ENCODE measurements at regions not wholly inside any gene's neighbourhood (a gene's known extent, or its start where the extent isn't known, plus 50 kb on each side); places are given as distances from the start of the nearest gene placed in this dataset.
"Not testable (repeated sequence)": the region's sequence is repeated elsewhere in the genome, so short reads cannot be mapped to it uniquely, and the experiment has no call there.

GRCh38 chr14:19659850-19660558, 53.7 kb downstream of the OR11H2 start:
- H3K27ac Mint-ChIP-seq (ENCODE audit: low read depth, unreplicated experiment); H3K4me3 Mint-ChIP-seq (ENCODE audit: unreplicated experiment); H3K9me3 Mint-ChIP-seq (ENCODE audit: unreplicated experiment); H3K36me3 Mint-ChIP-seq (ENCODE audit: insufficient read depth, unreplicated experiment); POLR2A ChIA-PET; H3K27me3 Mint-ChIP-seq (ENCODE audit: insufficient read depth, unreplicated experiment); CTCF ChIA-PET; DNase-seq (ENCODE audit: unreplicated experiment); H3K4me1 Mint-ChIP-seq (ENCODE audit: insufficient read depth, unreplicated experiment); intact Hi-C loops (cut with micrococcal nuclease); BruUV-seq (replicated peaks): not testable (repeated sequence)

GRCh38 chr14:19658706-19659105, 55.0 kb downstream of the OR11H2 start:
- H3K4me1 Mint-ChIP-seq (ENCODE audit: insufficient read depth, unreplicated experiment); DNase-seq (ENCODE audit: unreplicated experiment); intact Hi-C loops (cut with micrococcal nuclease); CTCF ChIA-PET; H3K36me3 Mint-ChIP-seq (ENCODE audit: insufficient read depth, unreplicated experiment); H3K27ac Mint-ChIP-seq (ENCODE audit: low read depth, unreplicated experiment); H3K9me3 Mint-ChIP-seq (ENCODE audit: unreplicated experiment); BruUV-seq (replicated peaks); H3K4me3 Mint-ChIP-seq (ENCODE audit: unreplicated experiment); POLR2A ChIA-PET; H3K27me3 Mint-ChIP-seq (ENCODE audit: insufficient read depth, unreplicated experiment): not testable (repeated sequence)

GRCh38 chr14:19638565-19638964, 75.1 kb downstream of the OR11H2 start:
- H3K36me3 Mint-ChIP-seq (ENCODE audit: insufficient read depth, unreplicated experiment); H3K9me3 Mint-ChIP-seq (ENCODE audit: unreplicated experiment); H3K4me3 Mint-ChIP-seq (ENCODE audit: unreplicated experiment); H3K27me3 Mint-ChIP-seq (ENCODE audit: insufficient read depth, unreplicated experiment); DNase-seq (ENCODE audit: unreplicated experiment); H3K4me1 Mint-ChIP-seq (ENCODE audit: insufficient read depth, unreplicated experiment); CTCF ChIA-PET; H3K27ac Mint-ChIP-seq (ENCODE audit: low read depth, unreplicated experiment); intact Hi-C loops (cut with micrococcal nuclease); BruUV-seq (replicated peaks); POLR2A ChIA-PET: not testable (repeated sequence)

- POLR2A ChIA-PET; H3K36me3 Mint-ChIP-seq (ENCODE audit: insufficient read depth, unreplicated experiment); CTCF ChIA-PET; H3K4me3 Mint-ChIP-seq (ENCODE audit: unreplicated experiment); BruUV-seq (replicated peaks); H3K27ac Mint-ChIP-seq (ENCODE audit: low read depth, unreplicated experiment); H3K9me3 Mint-ChIP-seq (ENCODE audit: unreplicated experiment); DNase-seq (ENCODE audit: unreplicated experiment); intact Hi-C loops (cut with micrococcal nuclease); H3K4me1 Mint-ChIP-seq (ENCODE audit: insufficient read depth, unreplicated experiment); H3K27me3 Mint-ChIP-seq (ENCODE audit: insufficient read depth, unreplicated experiment): not testable (repeated sequence)
Measured at GRCh38 chr14:19638042-19638322, 75.7 kb downstream of the OR11H2 start.

GRCh38 chr14:19637285-19638041, 76.2 kb downstream of the OR11H2 start:
- H3K27me3 Mint-ChIP-seq (ENCODE audit: insufficient read depth, unreplicated experiment); intact Hi-C loops (cut with micrococcal nuclease); CTCF ChIA-PET; H3K4me1 Mint-ChIP-seq (ENCODE audit: insufficient read depth, unreplicated experiment); H3K36me3 Mint-ChIP-seq (ENCODE audit: insufficient read depth, unreplicated experiment); POLR2A ChIA-PET; DNase-seq (ENCODE audit: unreplicated experiment); H3K27ac Mint-ChIP-seq (ENCODE audit: low read depth, unreplicated experiment); BruUV-seq (replicated peaks); H3K9me3 Mint-ChIP-seq (ENCODE audit: unreplicated experiment); H3K4me3 Mint-ChIP-seq (ENCODE audit: unreplicated experiment): not testable (repeated sequence)

GRCh38 chr14:19613546-19613945, 100.1 kb downstream of the OR11H2 start:
- H3K27me3 Mint-ChIP-seq (ENCODE audit: insufficient read depth, unreplicated experiment); POLR2A ChIA-PET; BruUV-seq (replicated peaks); H3K9me3 Mint-ChIP-seq (ENCODE audit: unreplicated experiment); H3K27ac Mint-ChIP-seq (ENCODE audit: low read depth, unreplicated experiment); H3K4me1 Mint-ChIP-seq (ENCODE audit: insufficient read depth, unreplicated experiment); H3K4me3 Mint-ChIP-seq (ENCODE audit: unreplicated experiment); intact Hi-C loops (cut with micrococcal nuclease); CTCF ChIA-PET; H3K36me3 Mint-ChIP-seq (ENCODE audit: insufficient read depth, unreplicated experiment): not testable (repeated sequence)
- DNase-seq (ENCODE audit: unreplicated experiment), result peak; percentile 7
